IPS-NIHi7 (cell line): ENCODE measurements at regions not wholly inside any gene's neighbourhood (a gene's known extent, or its start where the extent isn't known, plus 50 kb on each side); places are given as distances from the start of the nearest gene placed in this dataset.
"Not testable (repeated sequence)": the region's sequence is repeated elsewhere in the genome, so short reads cannot be mapped to it uniquely, and the experiment has no call there.

ENCODE experiments used
- DNase-seq: peaks from one replicate; pipeline ENCODE4 v3.0.0; 2012; ENCODE audit warnings: mixed read lengths; ENCODE audit errors: extremely low spot score

- DNase-seq = no peak
Measured at GRCh38 chr7:12004581-12004980, 172.6 kb upstream of the THSD7A start.

- no peak for DNase-seq
Measured at GRCh38 chr7:12007576-12007975, 175.6 kb upstream of the THSD7A start.

GRCh38 chr7:12013983-12014382, 182.0 kb upstream of the THSD7A start:
- no peak for DNase-seq

GRCh38 chr7:12016439-12016838, 184.4 kb upstream of the THSD7A start:
- DNase-seq = no peak

- DNase-seq = no peak
Measured at GRCh38 chr7:12017046-12017445, 185.0 kb upstream of the THSD7A start.

- DNase-seq = not testable (repeated sequence)
Measured at GRCh38 chr7:12022011-12022410, 189.1 kb upstream of the TMEM106B start.

GRCh38 chr7:12025246-12025645, 185.8 kb upstream of the TMEM106B start:
- DNase-seq = no peak

GRCh38 chr7:12028508-12028907, 182.6 kb upstream of the TMEM106B start:
- no peak for DNase-seq

- DNase-seq = no peak
Measured at GRCh38 chr7:12030116-12030515, 181.0 kb upstream of the TMEM106B start.

- DNase-seq = no peak
Measured at GRCh38 chr7:12031186-12031585, 179.9 kb upstream of the TMEM106B start.

- peak; percentile 46 for DNase-seq
Measured at GRCh38 chr7:12031638-12032037, 179.5 kb upstream of the TMEM106B start.

GRCh38 chr7:12032146-12032545, 178.9 kb upstream of the TMEM106B start:
- DNase-seq = no peak

- not testable (repeated sequence) for DNase-seq
Measured at GRCh38 chr7:12043457-12043856, 167.6 kb upstream of the TMEM106B start.

- DNase-seq = no peak
Measured at GRCh38 chr7:12052211-12052610, 158.9 kb upstream of the TMEM106B start.

- DNase-seq = no peak
Measured at GRCh38 chr7:12053561-12053960, 157.5 kb upstream of the TMEM106B start.

GRCh38 chr7:12054830-12055229, 156.3 kb upstream of the TMEM106B start:
- DNase-seq = no peak

- DNase-seq = no peak
Measured at GRCh38 chr7:12056381-12056780, 154.7 kb upstream of the TMEM106B start.

- DNase-seq = no peak
Measured at GRCh38 chr7:12056977-12057376, 154.1 kb upstream of the TMEM106B start.

- peak; percentile 18 for DNase-seq
Measured at GRCh38 chr7:12062062-12062461, 149.0 kb upstream of the TMEM106B start.

- no peak for DNase-seq
Measured at GRCh38 chr7:12064586-12065127, 146.4 kb upstream of the TMEM106B start.

GRCh38 chr7:12066004-12066403, 145.1 kb upstream of the TMEM106B start:
- DNase-seq = no peak

- no peak for DNase-seq
Measured at GRCh38 chr7:12066521-12066920, 144.6 kb upstream of the TMEM106B start.

GRCh38 chr7:12067156-12067831, 143.8 kb upstream of the TMEM106B start:
- DNase-seq = peak; percentile 57

- no peak for DNase-seq
Measured at GRCh38 chr7:12069757-12070156, 141.3 kb upstream of the TMEM106B start.
